ENCODE measurements at regions not wholly inside any gene's neighbourhood (a gene's known extent, or its start where the extent isn't known, plus 50 kb on each side); places are given as distances from the start of the nearest gene placed in this dataset.
"Not testable (repeated sequence)": the region's sequence is repeated elsewhere in the genome, so short reads cannot be mapped to it uniquely, and the experiment has no call there.

- no peak for DNase-seq
These were observed 977.9 kb upstream of the GBE1 start for GRCh38 chr3:82739390-82739789.

- DNase-seq = no peak
These were observed 975.3 kb upstream of the GBE1 start for GRCh38 chr3:82736696-82737277.

GRCh38 chr3:82715091-82715856 is 953.8 kb upstream of the GBE1 start:
- DNase-seq = no peak

GRCh38 chr3:82707035-82707434 is 945.6 kb upstream of the GBE1 start:
- no peak for DNase-seq

- no peak for DNase-seq
These were observed 924.3 kb upstream of the GBE1 start for GRCh38 chr3:82685761-82686160.

- DNase-seq = no peak
These were observed 915.0 kb upstream of the GBE1 start for GRCh38 chr3:82676356-82677026.

GRCh38 chr3:82672966-82673365 is 911.5 kb upstream of the GBE1 start:
- DNase-seq = no peak

GRCh38 chr3:82671466-82671865 is 910.0 kb upstream of the GBE1 start:
- DNase-seq = no peak

GRCh38 chr3:82654708-82655107 is 893.3 kb upstream of the GBE1 start:
- DNase-seq = no peak

- no peak for DNase-seq
These were observed 882.5 kb upstream of the GBE1 start for GRCh38 chr3:82643948-82644347.

GRCh38 chr3:82641701-82642100 is 880.3 kb upstream of the GBE1 start:
- DNase-seq = no peak

GRCh38 chr3:82640254-82640653 is 878.8 kb upstream of the GBE1 start:
- no peak for DNase-seq

- no peak for DNase-seq
These were observed 876.1 kb upstream of the GBE1 start for GRCh38 chr3:82637574-82637973.

GRCh38 chr3:82636177-82636576 is 874.7 kb upstream of the GBE1 start:
- DNase-seq = no peak

- no peak for DNase-seq
These were observed 871.9 kb upstream of the GBE1 start for GRCh38 chr3:82633319-82633718.

- DNase-seq = no peak
These were observed 868.5 kb upstream of the GBE1 start for GRCh38 chr3:82629937-82630336.

GRCh38 chr3:82628385-82629014 is 867.1 kb upstream of the GBE1 start:
- DNase-seq = no peak

GRCh38 chr3:82627733-82628132 is 866.3 kb upstream of the GBE1 start:
- DNase-seq = no peak

GRCh38 chr3:82620744-82621143 is 859.3 kb upstream of the GBE1 start:
- not testable (repeated sequence) for DNase-seq

GRCh38 chr3:82618594-82618993 is 857.1 kb upstream of the GBE1 start:
- no peak for DNase-seq

GRCh38 chr3:82610236-82610635 is 848.8 kb upstream of the GBE1 start:
- no peak for DNase-seq

- no peak for DNase-seq
These were observed 845.9 kb upstream of the GBE1 start for GRCh38 chr3:82607391-82607790.

GRCh38 chr3:82596805-82597204 is 835.4 kb upstream of the GBE1 start:
- DNase-seq = no peak

GRCh38 chr3:82595530-82595929 is 834.1 kb upstream of the GBE1 start:
- no peak for DNase-seq

Data from hematopoietic multipotent progenitor cell treated with erythropoietin and hydrocortisone succinate and interleukin-3 and kit ligand, for 6 days (in vitro differentiated cells).